GM21723 (cell line): ENCODE measurements at regions not wholly inside any gene's neighbourhood (a gene's known extent, or its start where the extent isn't known, plus 50 kb on each side); places are given as distances from the start of the nearest gene placed in this dataset.

ENCODE experiments used
- ATAC-seq: cut with Tn5 transposase; IDR thresholded peaks from one replicate; pipeline ENCODE4 v1.9.1; 2021; ENCODE audit warnings: mild to moderate bottlenecking, moderate library complexity; ENCODE audit not compliant: unreplicated experiment

DNA sequence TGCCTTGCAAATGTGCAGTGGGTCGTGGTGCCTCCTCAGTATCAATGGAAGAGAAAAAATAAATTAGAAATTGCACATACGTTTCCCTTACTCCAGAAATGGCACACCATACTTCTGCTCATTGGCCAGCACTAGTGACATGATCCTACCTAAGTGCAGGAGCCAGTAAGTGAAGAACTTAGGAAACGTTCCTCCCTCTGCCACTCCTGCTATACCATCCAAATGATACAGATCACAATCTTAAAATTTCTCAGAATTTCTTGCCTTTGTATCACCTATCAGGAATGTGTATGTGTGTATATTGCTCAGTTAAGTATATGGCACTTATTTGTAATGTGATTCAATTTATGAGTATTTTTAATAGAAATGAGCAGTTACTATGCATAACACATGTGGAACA lies 237.0 kb upstream of the UBE2E3 start:
- ATAC-seq, result no peak

DNA sequence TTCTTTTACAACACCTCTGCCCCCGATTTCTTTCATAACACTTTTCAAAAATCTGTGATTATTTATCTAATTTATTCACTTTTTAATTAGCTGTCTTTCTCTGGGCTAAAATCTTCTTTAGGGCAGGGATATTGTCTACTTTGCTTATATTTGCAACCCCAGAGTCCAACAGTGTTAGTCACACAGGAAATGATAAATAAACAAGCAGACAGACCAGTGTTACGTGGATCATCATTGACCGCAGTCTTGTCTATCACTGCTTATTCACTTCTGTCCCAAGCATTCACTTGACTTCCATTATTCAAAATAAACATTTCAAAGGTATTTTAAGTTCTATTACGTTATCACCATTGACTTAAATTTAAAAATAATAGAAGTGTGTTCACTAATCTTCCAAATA lies 237.6 kb upstream of the UBE2E3 start:
- no peak for ATAC-seq

DNA sequence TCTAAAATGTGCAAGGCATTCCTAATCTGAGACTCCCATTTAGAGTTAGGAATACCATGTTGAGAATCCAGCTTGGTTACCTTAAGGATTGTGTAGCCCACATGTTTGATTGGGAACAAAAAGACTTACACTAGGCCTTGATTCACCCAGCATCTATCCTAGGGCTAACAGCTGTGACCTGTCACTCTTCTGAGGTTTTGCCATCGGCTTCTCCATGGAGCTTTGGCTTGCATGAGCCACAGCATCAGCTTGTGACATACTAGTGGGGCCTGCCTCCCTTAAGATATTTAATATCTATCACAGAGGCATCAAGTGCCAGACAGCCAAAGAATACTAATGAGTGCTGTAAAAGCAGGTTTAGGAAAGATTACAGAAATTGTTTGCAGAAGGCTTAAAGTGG lies 241.3 kb upstream of the UBE2E3 start:
- ATAC-seq, result no peak

- ATAC-seq, result no peak
Observed at GRCh38 chr2:180735799-180736198, 244.6 kb upstream of the UBE2E3 start.

DNA sequence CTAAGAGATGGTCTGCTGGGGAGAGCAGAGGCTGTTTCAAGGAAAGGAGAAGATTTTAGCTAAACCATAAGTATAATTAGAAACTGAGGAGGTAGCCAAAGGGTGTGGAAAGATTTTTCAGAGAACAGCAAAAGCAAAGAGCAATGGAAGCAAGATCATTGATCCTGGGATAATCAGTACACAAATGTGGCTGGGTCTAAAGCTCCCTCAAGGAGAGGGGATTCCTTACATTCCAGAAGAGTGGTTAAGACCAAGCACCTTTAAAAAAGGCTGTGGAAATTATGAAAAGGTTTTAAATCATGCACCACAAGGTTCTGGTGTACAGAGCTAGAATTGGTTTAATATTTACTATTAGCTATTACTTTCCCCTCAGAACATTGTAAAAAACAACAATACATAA lies 246.0 kb upstream of the UBE2E3 start:
- ATAC-seq, result no peak

DNA sequence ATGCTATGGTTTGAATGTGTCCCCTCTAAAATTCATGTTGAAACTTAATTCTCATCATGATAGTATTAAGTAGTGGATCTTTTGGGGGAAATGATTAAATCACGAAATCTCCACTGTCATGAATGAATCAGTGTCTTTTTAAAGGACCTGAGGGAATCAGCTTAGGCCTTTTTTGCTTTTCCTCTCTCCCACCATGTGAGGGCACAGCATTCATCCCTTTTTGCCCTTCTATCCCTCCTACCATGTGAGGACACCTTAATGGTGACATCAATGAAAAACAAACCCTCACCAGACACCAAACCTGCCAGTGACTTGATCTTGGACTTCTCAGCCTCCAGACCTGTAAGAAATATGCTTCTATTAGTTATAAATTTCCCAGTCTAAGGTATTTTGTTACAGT lies 247.1 kb upstream of the UBE2E3 start:
- no peak for ATAC-seq

GRCh38 chr2:180732337-180732736 lies 248.1 kb upstream of the UBE2E3 start:
- ATAC-seq, result no peak

DNA sequence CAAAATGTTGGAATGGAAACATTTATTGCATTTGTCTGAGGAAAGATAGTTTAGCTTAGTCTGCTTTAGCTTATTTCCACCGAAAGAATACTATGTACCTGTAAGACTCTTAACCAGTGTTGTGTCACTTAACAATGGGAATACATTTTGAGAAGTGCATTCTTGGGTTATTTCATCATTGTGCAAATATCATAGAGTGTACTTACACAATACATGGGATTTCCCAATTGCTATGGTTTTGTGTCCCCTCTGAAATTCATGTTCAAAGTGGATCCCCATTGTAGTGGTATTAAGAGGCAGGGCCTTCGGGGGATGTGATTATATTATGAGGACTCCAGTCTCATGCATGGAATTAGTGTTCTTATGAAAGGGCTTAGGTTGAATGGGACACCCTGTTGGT lies 249.4 kb upstream of the UBE2E3 start:
- ATAC-seq, result no peak

DNA sequence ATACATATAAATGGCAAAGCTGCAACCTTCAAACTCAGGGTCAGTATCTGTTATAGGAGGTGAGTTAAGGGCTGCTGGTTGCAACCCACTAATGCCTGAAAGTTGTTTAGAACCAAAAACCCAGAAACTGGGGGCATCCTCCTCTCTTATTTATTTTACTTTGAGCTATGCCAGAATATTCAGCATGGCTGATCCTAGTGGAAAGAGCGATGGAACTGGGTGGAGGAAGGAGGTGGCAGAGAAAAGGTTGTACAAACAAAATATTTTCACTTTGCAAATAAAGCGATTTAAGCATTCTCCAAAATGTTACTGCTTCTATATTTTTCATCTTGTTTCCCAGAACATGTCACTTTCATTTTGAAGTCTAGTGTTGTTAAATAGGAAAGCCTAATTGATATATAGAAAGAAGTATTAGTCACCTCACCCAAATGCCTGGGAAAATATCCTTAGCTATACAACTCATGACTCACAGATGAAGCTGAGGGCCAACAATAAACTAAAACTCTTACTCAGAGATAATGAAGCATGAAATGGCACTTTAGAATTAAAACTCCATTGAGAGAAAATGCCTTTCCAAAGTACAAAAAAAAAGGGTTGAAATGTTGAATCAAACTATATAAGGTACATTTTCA lies 251.4 kb upstream of the UBE2E3 start:
- ATAC-seq, result no peak

DNA sequence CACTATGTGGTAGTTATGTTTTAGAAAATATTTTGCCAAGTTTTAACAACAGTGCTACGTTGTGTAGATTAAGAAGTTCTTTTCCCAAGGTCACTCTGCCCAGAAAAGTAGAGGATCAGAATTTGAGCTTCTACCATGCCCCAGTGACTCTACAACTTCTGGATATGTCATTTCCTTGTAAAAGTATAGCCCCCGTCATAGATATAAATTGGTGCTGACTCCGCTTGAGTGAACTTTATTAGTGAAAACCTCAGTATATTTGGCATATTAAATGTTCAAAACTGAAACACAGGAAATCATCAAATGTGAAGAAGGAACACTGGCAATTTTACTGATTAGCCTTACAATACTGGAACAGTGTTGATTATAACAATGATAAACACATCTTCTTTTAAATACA lies 256.7 kb upstream of the UBE2E3 start:
- ATAC-seq, result no peak

DNA sequence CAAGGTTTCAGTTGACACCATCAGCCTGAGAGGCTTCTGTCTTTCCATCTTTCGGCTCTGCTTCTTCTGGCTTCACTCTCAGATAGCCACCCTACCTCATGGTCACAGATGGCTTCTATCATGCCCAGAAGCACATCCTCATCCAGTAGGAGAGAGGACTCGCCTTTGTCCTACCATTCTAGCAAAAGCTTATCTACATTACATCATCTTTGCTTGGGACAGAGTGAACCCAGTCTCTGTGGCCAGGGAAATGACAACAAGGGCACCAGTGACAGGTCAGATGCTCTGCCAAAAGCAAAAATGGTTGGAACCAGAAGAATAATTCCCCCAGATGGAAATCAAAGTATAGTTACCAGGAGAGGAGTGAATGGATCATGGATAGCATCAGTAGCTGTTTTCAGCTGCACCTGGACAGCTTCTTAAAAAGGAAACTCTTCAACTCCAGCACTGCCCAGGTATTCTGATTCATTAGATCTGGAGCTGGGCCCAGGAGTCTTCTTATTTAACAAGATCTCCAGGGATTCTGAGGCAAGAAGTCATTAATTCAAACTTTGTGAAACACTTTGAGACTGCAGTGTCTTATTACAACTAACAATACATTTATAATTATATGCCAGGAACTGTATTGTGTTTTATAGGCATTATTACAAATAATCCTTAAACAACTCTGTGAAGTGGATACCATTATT lies 257.7 kb upstream of the UBE2E3 start:
- ATAC-seq, result no peak

DNA sequence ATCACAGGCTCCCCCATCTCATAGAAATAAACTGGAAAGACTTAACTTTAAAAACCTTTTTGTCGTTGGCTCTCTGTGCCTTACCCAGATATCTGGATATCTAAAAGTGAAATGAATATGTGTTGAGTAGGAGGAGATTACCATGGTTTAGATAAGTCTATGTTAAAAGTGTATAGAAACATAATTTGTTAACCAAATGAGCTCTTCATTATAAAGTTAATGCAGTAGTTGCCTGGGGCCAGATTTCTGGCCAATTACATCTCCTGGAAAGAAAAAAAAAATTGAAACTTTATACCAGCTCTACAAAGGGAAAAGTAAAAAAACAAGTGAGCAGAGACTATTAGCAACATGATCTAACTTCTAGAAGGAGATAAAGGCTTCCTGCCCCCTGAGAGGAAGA lies 259.6 kb upstream of the UBE2E3 start:
- ATAC-seq, result no peak

- ATAC-seq, result no peak
Observed at GRCh38 chr2:180717588-180717987, 262.8 kb upstream of the UBE2E3 start.

- ATAC-seq, result no peak
Observed at GRCh38 chr2:180716186-180717180, 263.9 kb upstream of the UBE2E3 start.

DNA sequence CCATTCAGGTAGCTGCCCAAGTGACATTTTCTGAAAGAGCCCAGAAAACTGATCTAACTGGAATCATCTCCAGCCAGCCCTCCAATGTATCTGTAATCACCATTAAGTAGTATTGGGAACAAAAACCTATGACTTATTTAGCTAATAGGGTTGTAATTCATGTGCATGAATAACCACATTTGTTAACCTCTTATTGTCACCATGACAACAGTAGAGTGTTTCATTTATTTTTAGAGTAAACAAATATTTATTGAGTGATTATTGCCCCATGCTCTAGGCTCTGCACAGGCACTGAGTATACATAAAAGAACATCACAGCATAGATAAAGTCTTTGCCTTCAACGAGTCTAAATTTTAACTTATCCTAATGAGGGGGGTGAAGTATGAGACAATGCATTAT lies 265.4 kb upstream of the UBE2E3 start:
- no peak for ATAC-seq

DNA sequence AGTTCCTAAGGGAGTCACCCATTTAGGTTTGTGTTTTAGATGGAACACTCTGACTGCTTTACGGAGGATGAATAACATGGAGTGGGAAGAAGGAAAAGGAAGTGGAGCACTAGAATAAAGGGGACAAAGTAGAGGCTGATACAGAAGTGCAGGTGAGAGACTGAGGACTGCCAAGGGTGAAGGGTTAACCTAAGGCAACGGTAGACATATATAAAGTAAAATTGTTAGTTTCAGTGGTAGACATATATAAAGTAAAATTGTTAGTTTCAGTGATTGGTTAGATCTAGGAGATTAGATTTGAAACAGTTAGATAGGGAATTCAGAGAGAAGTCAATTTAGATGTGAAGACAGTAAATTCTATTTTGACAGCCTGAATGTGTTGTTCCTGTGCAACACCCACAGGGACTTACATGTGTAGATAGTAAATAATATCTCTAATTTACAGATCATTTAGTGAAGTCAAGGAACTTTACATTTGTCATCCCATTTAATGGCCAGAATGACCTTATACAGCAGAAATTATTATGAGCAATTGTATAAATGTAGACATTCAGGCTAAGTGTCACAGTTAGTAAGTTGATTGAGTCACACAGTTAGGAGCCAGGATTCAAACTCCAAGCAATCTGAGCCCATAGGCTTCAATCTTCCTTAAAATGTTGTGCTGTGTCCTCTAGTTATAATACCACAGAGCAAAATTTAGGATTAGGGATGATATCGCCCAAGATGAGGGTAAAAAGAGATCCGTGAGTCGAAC lies 270.8 kb upstream of the UBE2E3 start:
- no peak for ATAC-seq

- ATAC-seq, result no peak
Observed at GRCh38 chr2:180707884-180708205, 272.6 kb upstream of the UBE2E3 start.

DNA sequence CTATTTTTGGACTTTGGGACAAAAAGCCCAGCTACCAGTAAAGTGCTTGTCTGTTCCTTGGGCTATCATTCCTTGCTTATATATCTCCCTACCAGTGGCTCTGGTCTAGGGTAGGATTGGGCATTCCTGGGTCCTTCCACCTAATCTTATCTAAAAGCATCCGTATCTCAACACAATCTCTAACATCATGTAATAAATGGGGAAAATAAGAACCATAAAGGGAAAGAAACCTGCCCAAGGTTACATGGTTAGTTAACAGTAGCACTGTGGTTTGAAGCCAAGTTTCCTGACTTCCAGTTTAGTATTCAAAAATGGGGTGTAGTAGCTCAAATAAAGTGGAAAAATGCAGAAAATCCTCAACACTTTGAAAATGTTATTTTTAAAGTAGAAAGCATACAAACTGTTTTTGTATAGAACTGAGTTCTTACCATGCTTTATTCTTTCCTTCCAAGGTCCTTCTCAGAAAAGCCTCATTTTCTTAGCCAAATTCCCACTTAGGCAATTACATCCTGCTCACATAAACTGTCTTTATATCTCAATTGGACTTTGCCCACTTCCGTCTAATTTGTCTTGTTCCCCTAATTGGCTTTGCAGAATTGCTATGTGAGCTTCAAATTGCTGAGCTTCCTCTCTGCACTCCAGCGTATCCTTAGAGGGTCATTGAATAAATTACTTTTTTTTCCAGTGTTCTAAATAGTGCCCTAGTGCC lies 273.1 kb upstream of the UBE2E3 start:
- no peak for ATAC-seq

DNA sequence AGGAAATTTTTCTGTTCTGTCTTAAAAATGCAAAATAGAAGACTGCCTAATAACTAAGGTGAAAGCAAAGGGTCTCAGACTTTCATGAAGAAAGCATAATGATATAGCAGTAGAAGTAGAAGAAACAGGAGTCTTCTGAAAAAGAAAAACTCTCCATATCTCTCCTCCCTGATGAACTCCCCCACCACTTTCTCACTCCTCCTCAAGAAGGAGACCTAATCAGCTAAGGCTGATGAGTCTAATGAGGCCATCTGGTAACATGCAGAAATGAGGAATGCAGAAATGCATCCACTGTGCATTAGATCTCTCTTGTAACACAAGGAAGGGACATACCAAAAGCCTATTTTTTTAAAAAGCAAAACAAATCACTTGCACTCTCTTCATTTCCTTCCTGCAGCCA lies 273.7 kb upstream of the UBE2E3 start:
- ATAC-seq, result no peak

GRCh38 chr2:180705551-180705950 lies 274.9 kb upstream of the UBE2E3 start:
- no peak for ATAC-seq

GRCh38 chr2:180705122-180705521 lies 275.3 kb upstream of the UBE2E3 start:
- no peak for ATAC-seq
